HK-2 (cell line): ENCODE measurements at regions not wholly inside any gene's neighbourhood (a gene's known extent, or its start where the extent isn't known, plus 50 kb on each side); places are given as distances from the start of the nearest gene placed in this dataset.
"Not testable (repeated sequence)": the region's sequence is repeated elsewhere in the genome, so short reads cannot be mapped to it uniquely, and the experiment has no call there.

Experiments
- DNase-seq: peaks from one replicate; pipeline ENCODE4 v3.0.0-alpha.2; 2018; ENCODE audit not compliant: unreplicated experiment

DNA sequence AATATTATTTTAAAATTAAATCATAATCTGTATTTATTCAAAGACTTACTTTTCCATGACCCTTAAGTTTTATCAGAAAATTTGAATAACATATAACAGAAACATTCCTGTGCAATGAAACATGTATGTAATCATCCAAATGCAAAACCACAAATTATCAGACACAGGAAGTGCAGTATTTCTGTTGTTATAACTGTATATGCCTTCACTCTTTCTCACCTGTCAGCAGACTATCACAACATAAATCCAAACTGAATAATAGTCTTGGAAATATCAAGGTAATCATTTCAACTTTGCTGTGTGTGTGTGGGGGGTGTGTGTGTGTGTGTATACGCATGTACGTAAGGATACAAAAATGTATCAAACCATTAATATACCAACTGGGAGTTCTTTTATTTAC lies 285.9 kb downstream of the SLC7A11 start:
- no peak for DNase-seq

DNA sequence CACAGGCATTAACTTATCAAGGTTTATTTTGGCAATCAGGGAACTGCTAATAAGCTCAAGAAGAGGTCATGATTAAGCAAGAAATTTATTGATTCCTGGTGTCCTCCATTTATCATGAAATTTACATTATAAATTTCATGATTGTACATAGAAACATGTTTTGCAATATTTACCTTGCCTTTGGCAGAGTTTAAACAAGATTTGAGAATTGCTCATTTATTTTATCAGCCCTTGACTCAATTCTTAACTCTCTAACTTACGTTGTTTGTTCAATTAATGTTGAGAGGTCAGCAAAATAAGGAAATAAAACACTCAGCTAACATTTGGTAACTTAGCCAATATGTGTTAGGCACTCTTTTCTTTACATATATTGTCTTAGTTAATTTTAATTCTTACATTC lies 286.6 kb downstream of the SLC7A11 start:
- no peak for DNase-seq

DNA sequence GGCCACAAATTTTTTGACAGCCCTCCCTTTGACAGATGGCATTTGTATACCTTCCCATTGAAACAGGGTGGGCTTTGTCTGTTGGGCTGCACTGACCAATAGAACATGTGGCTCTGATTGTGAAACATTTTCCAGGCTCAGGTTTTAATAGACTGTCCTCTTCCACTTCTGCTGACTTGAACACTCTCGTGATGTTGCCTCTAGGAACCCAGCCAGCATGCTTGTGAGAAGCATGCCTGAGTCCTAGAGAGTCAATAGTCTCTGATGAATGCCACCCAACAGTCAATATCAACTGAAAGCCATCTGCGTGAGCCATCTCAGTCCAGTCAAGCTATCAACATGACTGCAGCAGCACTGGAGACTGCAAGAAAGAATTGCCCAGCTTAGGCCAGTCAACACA lies 290.0 kb downstream of the SLC7A11 start:
- no peak for DNase-seq

DNA sequence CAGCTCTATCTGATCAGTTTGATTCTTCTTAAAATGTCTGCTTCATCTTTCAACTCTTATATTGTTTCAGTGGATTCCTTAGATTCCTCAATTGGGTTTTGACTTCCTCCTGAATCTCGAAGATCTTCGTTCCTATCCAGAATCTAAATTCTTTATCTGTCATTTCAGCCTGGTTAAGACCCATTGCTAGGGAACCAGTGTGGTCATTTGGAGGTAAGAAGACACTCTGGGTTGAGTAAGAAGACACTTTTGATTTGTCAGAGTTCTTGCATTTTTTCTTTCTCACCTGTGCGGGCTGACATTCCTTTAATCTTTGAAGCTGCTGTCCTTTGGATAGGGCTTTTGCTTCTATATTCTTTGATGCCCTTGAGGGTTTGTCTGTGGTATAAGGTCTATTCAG lies 291.9 kb downstream of the SLC7A11 start:
- no peak for DNase-seq

DNA sequence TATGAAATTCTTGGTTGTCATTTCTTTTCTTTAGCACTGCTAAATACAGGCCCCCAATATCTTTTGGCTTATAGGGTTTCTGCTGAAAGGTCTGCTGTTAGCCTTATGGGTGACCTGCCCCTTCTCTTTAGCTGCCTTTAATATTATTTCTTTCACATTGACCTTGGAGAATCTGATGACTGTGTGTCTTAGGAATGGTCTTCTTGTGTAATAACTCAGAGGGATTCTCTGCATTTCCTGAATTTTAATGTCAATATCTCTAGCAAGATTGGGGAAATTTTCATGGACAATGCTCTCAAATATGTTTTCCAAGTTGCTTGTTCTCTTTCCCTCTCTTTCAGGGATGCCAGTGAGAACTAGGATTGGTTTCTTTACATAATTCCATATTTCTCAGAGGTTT lies 292.4 kb downstream of the SLC7A11 start:
- DNase-seq, result no peak

DNA sequence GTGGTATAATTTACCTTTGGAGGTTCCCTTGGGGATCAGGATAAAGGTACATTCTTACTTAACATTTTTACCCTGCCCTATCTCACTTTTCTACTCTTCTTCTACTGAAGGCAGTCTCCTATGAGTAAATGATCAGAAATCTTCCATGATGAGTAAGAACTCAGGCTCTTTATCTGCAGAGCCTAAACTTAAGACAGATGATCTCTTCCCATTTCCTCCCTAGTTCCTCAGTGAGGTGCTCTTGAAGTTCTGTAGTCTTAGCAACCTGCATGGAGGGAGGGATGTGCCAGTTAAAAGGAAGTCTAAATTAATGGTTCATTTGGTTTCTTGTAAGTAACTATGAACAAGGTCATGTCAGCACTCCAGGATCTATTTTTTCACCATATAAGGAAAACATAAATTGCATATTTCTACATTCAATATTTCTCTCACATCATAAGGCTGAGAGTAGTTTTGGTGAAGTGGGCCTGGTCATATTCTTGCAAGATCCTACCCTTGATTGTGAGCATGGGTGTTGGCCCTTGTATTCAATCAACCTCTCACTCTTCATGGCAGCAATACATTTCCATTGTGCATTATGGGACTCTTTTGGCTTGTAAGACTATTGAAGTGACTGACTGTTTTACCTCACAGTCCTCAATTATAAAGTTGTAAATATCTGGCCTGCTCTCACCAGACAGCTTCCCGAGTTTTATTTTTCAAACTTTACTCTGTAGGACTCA lies 295.5 kb downstream of the SLC7A11 start:
- DNase-seq, result no peak

DNA sequence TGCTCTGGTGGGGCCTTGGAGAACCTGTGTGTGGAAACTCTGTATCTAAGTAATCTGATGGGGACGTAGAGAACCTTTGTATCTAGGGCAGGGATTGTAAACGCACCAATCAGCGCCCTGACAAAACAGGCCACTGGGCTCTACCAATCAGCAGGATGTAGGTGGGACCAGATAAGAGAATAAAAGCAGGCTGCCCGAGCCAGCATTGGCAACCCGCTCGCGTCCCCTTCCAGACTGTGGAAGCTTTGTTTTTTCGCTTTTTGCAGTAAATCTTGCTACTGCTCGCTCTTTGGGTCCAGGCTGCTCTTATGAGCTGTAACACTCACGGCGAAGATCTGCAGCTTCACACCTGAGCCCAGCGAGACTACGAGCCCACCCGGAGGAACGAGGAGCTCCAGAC lies 299.3 kb downstream of the SLC7A11 start:
- not testable (repeated sequence) for DNase-seq

DNA sequence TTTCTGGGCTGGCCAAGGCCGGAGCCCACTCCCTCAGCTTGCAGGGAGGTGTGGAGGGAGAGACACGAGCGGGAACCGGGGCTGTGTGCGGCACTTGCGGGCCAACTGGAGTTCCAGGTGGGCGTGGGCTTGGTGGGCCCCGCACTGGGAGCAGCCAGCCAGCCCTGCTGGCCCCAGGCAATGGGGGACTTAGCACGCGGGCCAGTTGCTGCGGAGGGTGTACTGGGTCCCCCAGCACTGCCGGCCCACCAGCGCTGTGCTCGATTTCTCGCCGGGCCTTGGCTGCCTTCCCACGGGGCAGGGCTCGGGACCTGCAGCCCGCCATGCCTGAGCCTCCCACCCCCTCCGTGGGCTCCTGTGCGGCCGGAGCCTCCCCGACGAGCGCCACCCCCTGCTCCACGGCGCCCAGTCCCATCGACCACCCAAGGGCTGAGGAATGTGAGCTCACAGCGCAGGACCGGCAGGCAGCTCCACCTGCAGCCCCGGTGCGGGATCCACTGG lies 300.1 kb downstream of the SLC7A11 start:
- not testable (repeated sequence) for DNase-seq

DNA sequence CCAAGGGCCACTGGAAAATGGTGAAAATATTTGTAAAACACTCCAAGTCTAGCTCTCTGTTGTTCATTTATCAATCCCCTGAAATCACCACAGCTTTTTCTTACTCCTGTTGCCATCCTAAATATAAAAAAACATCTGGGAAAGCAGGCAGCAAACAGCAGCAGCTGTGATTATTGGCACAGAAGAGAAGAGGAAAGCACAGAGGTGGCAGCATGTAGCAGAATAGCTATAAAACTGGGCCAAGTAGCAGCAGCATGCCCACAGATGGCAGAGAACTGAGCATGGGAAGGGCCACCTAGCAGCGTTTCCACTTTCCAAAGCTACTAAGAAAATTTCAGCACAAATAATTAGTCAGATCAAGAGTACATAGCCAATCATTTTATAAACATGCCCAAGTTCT lies 307.2 kb downstream of the SLC7A11 start:
- DNase-seq, result no peak

DNA sequence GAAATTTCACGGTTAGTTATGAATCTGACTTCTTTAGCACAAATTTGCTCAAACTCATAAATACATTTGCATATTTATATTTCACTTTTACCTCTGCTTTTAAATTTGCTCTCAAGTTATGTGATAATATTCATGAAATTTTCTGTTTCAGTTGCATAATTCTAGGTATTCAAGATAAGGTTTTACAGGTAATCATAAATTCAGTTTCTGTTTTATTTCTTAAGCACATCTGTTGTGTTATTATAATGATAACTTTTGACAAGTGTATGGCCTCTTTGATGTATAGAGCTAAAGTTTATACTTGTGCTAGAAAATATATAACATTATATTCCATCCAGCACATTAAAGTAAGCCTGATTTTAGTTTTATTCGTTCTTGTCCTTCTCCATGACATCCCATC lies 308.1 kb downstream of the SLC7A11 start:
- no peak for DNase-seq

DNA sequence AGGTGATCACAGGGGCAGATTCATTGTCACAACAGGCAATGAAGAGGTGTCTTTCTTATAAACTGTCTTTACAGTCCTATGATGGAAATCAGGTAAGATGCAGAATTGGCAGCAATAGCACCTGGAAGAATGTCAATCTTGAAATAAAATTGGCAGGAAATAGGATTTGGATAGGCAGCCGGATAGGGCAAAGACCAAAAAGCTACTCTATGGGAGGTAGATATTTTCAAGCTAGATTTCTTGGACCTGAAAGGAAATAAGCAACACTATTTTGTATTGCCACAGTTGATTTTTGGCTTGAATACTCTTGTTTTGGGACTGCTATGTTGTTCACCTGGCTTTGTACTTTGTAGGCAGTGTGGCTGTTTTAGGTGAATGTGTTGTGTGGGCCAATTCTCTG lies 314.2 kb downstream of the SLC7A11 start:
- DNase-seq, result no peak

DNA sequence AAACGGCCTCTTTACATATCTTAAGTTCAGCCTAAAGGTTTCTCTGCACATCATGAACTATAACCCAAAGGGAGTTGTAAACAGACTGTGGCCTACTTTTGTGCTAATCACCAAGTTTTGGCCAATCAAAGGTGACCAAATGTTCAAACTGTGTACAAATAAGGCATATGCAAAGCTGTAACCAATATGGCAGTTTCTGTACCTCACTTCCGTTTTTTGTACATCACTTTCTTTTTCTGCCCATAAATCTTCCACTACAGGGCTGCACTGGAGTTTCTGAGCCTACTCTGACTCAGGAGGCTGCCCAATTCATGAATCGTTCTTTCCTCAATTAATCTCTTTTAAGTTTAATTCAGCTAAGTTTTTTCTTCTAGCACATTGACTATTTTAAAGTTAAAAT lies 318.7 kb downstream of the SLC7A11 start:
- no peak for DNase-seq

DNA sequence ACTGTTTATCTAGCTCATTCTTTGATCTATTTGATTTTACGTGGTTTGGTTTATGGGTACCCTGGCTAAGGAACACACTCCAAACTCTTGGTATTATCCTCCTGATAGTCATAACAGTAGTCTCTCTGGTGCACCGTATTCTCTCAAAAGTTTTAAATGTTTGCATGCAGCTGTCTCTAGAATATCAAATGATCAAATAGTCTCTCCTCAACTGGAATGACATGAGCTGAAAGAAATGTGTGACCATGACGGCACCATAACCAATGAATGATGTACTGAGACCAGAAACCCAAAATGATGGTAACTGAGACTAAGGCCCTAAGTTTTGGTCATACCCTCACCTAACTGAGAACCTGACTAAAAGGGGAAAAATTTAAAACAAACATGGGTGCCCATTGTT lies 319.4 kb downstream of the SLC7A11 start:
- DNase-seq, result no peak

DNA sequence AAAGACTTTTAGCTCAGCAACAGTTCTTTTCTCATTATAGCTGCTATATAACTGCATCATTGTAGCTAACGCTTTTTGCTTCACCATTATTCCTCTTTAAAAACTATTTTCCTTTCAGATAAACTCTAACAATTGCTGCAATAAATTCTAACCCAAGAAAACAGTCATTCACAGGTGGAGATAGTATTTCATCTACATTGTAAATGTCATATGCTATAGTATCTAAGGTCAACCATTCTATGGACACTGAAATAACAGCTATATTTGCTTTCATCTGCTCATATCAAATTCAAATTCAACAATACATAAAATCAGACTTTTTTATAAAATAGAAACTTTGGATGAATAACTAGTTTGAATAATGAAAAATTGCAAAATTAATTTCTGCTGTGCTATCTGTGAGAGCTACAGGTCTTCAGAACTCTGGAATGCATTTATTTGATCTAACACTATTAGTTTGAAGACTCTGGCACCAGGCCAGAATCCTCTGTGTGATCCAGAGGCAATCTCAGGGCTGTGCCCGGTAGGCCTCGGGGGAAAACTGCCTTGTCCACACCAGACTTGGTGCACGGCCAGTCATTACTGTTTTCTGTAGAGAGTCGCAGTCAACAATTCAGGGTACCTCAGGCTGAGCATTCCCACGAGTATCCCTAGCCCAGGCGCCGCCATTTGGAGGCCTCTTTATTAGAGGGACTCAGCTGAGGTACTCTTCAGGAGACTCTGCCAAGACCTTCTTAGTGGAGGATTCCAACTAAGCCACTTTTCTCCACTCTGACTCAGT lies 332.4 kb downstream of the SLC7A11 start:
- DNase-seq, result no peak

DNA sequence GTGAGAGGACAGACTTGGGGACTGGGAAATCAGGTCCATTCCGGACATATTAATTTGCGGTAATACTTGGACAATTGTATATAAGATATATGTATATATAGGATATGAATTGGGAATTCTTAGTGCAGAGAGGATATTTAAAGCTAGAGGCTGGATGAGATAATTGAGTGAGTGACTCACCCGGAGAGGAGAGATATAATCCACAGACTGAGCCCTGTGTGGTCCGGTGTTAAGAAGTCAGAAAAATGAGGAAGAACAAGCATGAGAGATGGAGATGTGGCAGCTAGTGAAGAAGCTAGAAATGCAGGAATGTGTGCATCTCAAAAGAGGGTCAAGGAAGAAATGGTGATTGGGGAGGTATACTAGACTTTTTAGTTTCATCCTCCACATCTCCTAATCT lies 336.2 kb downstream of the SLC7A11 start:
- no peak for DNase-seq

DNA sequence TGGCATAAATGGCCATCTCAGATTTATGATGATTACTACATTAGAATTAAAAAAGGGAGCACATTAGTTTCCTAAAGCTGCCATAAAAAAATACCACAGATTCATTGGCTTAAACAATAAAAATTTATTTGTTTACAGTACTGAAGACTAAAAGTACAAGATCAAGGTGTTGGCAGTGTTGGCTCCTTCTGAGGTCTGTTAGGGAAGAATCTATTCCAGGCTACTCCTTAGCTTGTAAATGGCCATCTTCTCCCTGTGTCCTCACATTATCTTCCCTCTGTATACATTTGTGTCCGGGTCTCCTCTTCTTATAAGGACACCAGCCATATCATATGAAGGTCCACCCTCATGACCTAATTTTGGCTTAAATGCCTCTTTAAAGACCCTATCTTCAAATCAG lies 341.0 kb downstream of the SLC7A11 start:
- no peak for DNase-seq

DNA sequence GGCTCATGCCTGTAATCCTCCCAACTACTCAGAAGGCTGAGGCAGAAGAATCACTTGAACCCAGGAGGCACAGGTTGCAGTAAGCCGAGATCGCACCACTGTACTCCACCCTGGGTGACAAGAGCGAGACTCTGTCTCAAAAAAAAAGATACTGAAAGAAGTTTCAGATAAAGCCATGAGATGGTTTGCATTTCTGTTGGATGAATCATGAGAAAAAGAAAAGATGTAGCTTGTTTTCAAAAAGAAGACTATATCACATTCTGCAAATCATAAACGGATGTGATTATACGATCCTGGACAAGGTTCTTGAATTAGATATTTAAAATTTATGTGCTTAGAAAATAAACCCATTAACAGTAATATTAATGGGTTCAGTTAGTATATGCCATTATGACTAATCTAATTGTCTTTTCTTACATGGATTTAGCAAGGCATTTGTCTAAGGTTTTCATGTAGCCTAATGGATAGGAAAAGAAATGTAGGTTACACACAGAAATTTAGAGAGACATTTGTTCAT lies 345.9 kb downstream of the SLC7A11 start:
- no peak for DNase-seq

DNA sequence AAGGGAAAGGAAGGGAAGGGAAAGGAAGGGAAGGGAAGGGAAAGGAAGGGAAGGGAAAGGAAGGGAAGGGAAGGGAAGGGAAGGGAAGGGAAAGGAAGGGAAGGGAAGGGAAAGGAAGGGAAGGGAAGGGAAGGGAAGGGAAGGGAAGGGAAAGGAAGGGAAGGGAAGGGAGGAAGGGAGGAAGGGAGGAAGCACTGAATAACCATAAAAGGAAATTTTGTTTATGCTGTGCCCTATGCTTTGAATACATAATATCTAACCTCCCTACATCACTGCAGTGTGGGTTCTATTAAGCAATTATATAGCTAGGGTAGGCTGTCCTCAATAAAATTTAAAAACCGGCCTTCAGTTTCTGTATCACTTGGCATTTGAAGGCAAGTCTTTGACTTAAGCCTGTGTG lies 346.6 kb downstream of the SLC7A11 start:
- DNase-seq, result not testable (repeated sequence)

DNA sequence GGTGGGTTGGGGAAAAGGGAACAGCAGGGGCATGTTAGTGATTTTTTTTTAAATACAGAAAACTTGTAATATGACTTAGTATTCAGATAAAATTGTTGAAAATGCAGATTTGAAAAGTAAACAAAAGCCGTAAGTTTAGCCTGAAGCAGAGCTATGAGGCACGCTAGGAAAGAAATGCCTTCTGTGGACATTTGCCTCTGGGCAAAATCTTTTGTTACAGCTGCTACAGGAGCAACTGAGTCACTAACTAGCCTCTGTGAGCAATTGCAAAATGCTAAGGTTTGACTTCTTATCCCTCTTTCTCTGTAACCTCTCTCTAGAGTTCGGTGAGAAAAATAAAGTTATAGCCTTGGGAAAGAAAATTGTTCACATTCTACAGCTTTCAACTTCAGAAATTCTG lies 350.0 kb downstream of the SLC7A11 start:
- DNase-seq, result no peak

DNA sequence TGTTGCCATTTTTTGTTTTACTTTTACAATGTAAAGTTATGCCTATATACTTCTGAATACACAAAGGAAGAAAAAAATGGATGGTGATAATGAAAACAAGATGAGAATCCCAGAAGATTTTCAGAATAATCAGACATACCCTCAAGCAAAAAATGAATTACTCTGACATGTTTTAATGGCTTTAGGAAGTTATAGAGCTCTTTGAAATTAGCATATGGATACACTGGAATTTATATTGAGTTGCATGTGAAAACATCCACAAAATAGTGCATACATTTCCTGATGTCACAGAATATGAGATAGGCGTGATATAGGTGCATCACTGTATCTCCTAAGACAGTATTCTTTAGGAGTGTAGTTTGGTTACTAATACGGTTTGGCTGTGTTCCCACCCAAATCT lies 351.3 kb downstream of the SLC7A11 start:
- DNase-seq, result no peak

DNA sequence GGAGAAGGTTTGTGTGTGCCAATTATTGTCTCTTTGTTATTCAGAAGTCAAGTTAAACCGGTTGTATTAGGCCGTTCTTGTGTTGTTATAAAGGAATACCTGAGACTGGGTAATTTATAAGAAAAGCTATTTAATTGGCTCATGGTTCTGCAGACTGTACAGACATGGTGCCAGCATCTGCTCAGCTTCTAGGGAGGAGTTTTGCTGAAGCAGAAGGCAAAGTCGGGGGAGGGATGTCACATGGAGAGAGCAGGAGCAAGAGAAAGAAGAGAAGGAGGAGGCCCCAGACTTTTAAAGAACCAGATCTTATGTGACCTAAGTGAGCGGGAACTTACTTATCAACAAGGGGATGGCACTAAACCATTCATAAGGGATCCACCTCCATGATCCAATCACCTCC lies 349.3 kb upstream of the PCDH18 start:
- no peak for DNase-seq

DNA sequence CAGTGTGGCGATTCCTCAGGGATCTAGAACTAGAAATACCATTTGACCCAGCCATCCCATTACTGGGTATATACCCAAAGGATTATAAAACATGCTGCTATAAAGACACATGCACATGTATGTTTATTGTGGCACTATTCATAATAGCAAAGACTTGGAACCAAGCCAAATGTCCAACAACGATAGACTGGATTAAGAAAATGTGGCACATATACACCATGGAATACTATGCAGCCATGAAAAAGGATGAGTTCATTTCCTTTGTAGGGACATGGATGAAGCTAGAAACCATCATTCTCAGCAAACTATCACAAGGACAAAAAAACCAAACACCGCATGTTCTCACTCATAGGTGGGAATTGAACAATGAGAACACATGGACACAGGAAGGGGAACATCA lies 335.8 kb upstream of the PCDH18 start:
- not testable (repeated sequence) for DNase-seq

DNA sequence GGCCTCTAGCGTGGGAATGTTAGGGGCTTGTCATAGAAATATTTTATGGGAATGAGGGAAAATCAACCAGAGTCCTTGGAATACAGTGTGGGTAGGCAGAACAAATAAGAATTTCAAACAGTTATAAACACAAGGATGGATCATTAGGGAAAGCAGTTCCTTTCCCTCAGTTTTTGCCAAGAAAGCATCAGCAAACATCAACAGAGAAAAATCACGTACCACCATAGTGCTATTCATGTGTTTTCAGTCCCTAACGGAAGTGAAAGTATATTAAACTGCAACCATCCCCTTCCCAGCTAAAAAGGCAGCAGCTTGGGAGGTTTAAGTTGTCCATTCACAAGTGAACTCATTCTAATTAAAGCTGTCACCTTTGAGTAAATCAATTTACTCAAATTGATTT lies 334.4 kb upstream of the PCDH18 start:
- DNase-seq, result no peak
